T-cell (primary cell): ENCODE measurements at regions not wholly inside any gene's neighbourhood (a gene's known extent, or its start where the extent isn't known, plus 50 kb on each side); places are given as distances from the start of the nearest gene placed in this dataset.
"Not testable (repeated sequence)": the region's sequence is repeated elsewhere in the genome, so short reads cannot be mapped to it uniquely, and the experiment has no call there.

Experiments used
- ATAC-seq, 4 experiments: fragments of 200-7000 bp in 3 of 4; fragments of 150-1000 bp in 1 of 4; cut with Tn5 transposase; replicated peaks in 1 of 4; 1 replicate in 3 of 4; 2 replicates in 1 of 4; pipeline ENCODE4 v1.10.0; 2021; ENCODE audit warnings: moderate library complexity in 3 of 4, mild to moderate bottlenecking in 2 of 4, moderate number of reproducible peaks in 1 of 4
- CTCF ChIA-PET, 2 donors: fragments of 300-600 bp; sonication (Branson Sonifier 250); formaldehyde crosslinking; loops; one replicate each; lab custom pipeline; 2022; ENCODE audit warnings: antibody characterized with exemption in 2 of 2; lab: Charles Lee
- POLR2A ChIA-PET, 2 donors: fragments of 300-600 bp; sonication (Branson Sonifier 250); formaldehyde crosslinking; loops; one replicate each; lab custom pipeline; 2022; ENCODE audit warnings: antibody characterized with exemption in 2 of 2; lab: Charles Lee
- DNase-seq, 35 experiments: peaks; one replicate each; pipeline versions ENCODE4 v3.0.0 to v3.0.0-alpha.2; 2013 to 2023
- H3K27ac ChIP-seq: one replicate; pipeline ENCODE4 v1.5.1; 2013; ENCODE audit warnings: low read length
- H3K27me3 ChIP-seq, 2 experiments: replicated peaks in 1 of 2; 1 replicate in 1 of 2; 2 replicates in 1 of 2; pipeline versions ENCODE4 v1.6.1 to v1.7.0; 2013; ENCODE audit warnings: low read length in 1 of 2, mixed read lengths in 1 of 2; ENCODE audit not compliant: control insufficient read depth in 2 of 2, insufficient read depth in 2 of 2; ENCODE audit errors: extremely low read depth in 1 of 2
- H3K36me3 ChIP-seq, 2 donors: 1 replicate in 1 of 2; 2 replicates in 1 of 2; pipeline versions ENCODE4 v1.6.1 to v1.7.0; 2013; ENCODE audit warnings: low read length in 1 of 2; ENCODE audit not compliant: control insufficient read depth in 2 of 2, insufficient read depth in 1 of 2; ENCODE audit errors: extremely low read depth in 1 of 2
- H3K4me1 ChIP-seq, 2 experiments: 1 replicate in 1 of 2; 2 replicates in 1 of 2; pipeline versions ENCODE4 v1.6.1 to v1.7.0; 2013; ENCODE audit warnings: low read length in 2 of 2, mixed read lengths in 1 of 2; ENCODE audit not compliant: insufficient read depth in 2 of 2, control insufficient read depth in 1 of 2; ENCODE audit errors: extremely low read depth in 1 of 2
- H3K4me3 ChIP-seq, 2 donors: 1 replicate in 1 of 2; 2 replicates in 1 of 2; pipeline versions ENCODE4 v1.5.1 to v1.7.0; 2013; ENCODE audit warnings: mild to moderate bottlenecking in 2 of 2, low read length in 1 of 2, moderate library complexity in 1 of 2; ENCODE audit not compliant: control insufficient read depth in 1 of 2; ENCODE audit errors: extremely low read depth in 1 of 2
- H3K9me3 ChIP-seq: 2 replicates; pipeline ENCODE4 v1.7.0; 2013
- H3K27ac Mint-ChIP-seq, 2 donors: one replicate each; pipeline ENCODE4 v1.8.0; 2020 to 2021; ENCODE audit warnings: mild to moderate bottlenecking in 2 of 2, mixed read lengths in 2 of 2
- H3K27me3 Mint-ChIP-seq, 2 donors: one replicate each; pipeline ENCODE4 v1.8.0; 2021 to 2022; ENCODE audit warnings: mixed read lengths in 2 of 2
- H3K36me3 Mint-ChIP-seq: one replicate; pipeline ENCODE4 v1.8.0; 2021; ENCODE audit warnings: mixed read lengths
- H3K4me1 Mint-ChIP-seq, 3 donors: one replicate each; pipeline ENCODE4 v1.8.0; 2020 to 2022; ENCODE audit warnings: mixed read lengths in 3 of 3, mild to moderate bottlenecking in 1 of 3
- H3K4me3 Mint-ChIP-seq, 3 donors: one replicate each; pipeline ENCODE4 v1.8.0; 2020 to 2022; ENCODE audit warnings: mild to moderate bottlenecking in 3 of 3, mixed read lengths in 3 of 3, moderate library complexity in 3 of 3
- H3K9me3 Mint-ChIP-seq, 3 donors: one replicate each; pipeline ENCODE4 v1.8.0; 2020 to 2022; ENCODE audit warnings: mixed read lengths in 3 of 3
- WGBS: methylation state at CpG from one replicate; pipeline ENCODE4 v1.1.5; 2013; ENCODE audit warnings: missing lambda C conversion rate; ENCODE audit not compliant: insufficient coverage; 5-methylcytosine and 5-hydroxymethylcytosine counted together

DNA sequence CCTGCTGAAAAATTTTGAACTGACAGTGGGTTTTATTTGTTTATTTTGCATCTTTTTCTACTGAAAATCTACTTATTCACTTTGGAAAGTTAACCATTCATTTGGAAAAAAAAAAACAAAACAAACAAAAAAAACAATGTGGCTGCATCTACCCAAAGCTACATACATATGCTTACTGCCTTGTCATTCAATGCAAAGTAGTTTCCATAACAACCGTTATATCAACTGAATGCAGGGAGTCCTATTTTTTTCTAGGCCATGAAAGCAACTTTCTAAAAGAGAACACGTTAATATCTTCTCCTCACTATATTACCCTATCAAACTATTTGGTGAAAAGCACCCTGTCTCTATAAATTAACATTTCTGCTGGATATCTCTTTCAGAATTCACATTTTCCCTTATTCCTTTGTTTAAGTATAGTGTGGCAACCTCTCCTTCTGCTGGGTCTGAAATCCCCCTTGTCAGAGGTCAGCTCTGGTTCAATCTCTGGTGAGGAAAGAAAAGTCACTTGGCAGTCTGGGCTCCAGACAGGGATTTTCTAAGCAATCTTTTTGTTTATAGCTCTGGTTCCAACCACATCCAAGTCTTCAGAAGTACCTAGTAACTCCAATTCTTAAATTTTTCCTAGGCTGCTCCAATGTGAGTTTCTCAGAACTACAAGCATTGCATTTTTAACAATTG, 528.4 kb upstream of the TOM1L1 start:
- Histone ChIP-seq H3K27me3 (peaks cover 0 to 2% of the 10 kb centered on the region in 2 experiments), H3K9me3 (no peaks in the 10 kb centered on the region), H3K36me3 (no peaks in the 10 kb centered on the region), H3K4me1 (no peaks in the 10 kb centered on the region), H3K27ac (no peak overlapping the region), H3K4me3 (no peak overlapping the region)
- H3K27ac Mint-ChIP-seq, result no peak overlapping the region
- POLR2A ChIA-PET, result no interaction called here
- H3K9me3 Mint-ChIP-seq, result peaks cover 3 to 4% (median 3%) of the 10 kb centered on the region in 3 donors
- DNase-seq (no peak), ATAC-seq (no peak)
- WGBS, result 100% methylated on average over 1 of the region's 2 CpGs
- H3K4me1 Mint-ChIP-seq, result no peaks in the 10 kb centered on the region
- H3K4me3 Mint-ChIP-seq, result no peak overlapping the region
- H3K27me3 Mint-ChIP-seq, result no peaks in the 10 kb centered on the region
- CTCF ChIA-PET, result no interaction called here
- no peaks in the 10 kb centered on the region for H3K36me3 Mint-ChIP-seq

DNA sequence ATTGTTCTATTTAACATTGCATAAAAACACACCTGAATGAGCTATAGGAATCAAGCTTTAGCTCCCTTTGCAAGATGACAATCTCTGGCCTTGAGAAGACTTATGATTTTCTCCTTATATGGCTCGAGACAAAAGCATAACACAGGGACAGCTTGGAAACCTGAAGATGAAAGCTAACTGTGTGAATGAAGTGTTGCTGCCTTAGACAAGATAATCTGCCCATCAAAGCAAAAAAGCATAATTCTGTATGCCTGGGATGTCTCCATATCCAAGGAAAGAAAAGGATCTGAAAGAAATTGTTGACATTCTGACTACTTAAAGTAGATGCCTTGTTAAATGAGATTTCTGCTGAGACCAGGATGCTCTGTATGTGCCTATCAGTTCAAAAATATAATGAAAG, 526.7 kb upstream of the TOM1L1 start:
- Histone ChIP-seq H3K4me1 (no peaks in the 10 kb centered on the region), H3K27ac (no peak overlapping the region), H3K9me3 (no peaks in the 10 kb centered on the region), H3K36me3 (no peaks in the 10 kb centered on the region), H3K4me3 (no peak overlapping the region), H3K27me3 (peaks cover 0 to 2% of the 10 kb centered on the region in 2 experiments)
- Mint-ChIP-seq H3K27ac (no peak overlapping the region), H3K36me3 (no peaks in the 10 kb centered on the region), H3K9me3 (peaks cover 6 to 8% (median 7%) of the 10 kb centered on the region in 3 donors), H3K4me1 (no peaks in the 10 kb centered on the region), H3K27me3 (no peaks in the 10 kb centered on the region), H3K4me3 (no peak overlapping the region)
- WGBS, result no CpG with 5 or more reads among the region's 1 CpG
- no peak for ATAC-seq
- ChIA-PET POLR2A (no interaction called here), CTCF (no interaction called here)
- DNase-seq, result no peak

- H3K4me3 Mint-ChIP-seq, POLR2A ChIA-PET, H3K27ac ChIP-seq, CTCF ChIA-PET, ATAC-seq, H3K27me3 Mint-ChIP-seq, H3K36me3 ChIP-seq, H3K9me3 ChIP-seq, DNase-seq, H3K4me3 ChIP-seq, H3K9me3 Mint-ChIP-seq, H3K36me3 Mint-ChIP-seq, H3K4me1 Mint-ChIP-seq, H3K27ac Mint-ChIP-seq, H3K27me3 ChIP-seq, H3K4me1 ChIP-seq: not testable (repeated sequence)
- WGBS, result 100% methylated on average over 2 of the region's 6 CpGs
These were observed 524.2 kb upstream of the TOM1L1 start for GRCh38 chr17:54376409-54376808.

- CTCF ChIA-PET, result no interaction called here
These were observed 519.2 kb upstream of the TOM1L1 start for GRCh38 chr17:54381482-54381881.

DNA sequence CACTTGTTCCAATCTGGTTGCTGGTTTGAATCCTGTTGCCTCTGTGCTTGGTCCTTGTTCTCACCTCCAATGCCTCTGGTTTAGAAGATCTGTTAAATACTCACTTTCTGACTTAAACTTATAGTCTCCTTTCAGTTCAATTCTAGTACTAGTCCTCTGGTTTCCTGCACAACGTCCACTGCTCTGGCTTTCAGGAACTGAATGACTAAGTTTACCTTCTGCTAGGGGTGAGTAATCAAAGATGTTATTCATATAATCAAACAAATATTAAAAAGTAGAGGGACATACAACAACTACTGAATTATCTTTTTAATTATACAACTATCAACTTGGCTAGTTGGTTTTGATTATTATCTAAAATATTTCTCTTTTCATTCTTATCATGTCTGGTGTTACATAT, 496.4 kb upstream of the TOM1L1 start:
- POLR2A ChIA-PET, result no interaction called here
- no peaks in the 10 kb centered on the region for H3K27me3 ChIP-seq
- no CpG with 5 or more reads among the region's 1 CpG for WGBS
- no peak overlapping the region for H3K4me3 Mint-ChIP-seq
- no peaks in the 10 kb centered on the region for H3K4me1 Mint-ChIP-seq
- ATAC-seq (no peak), DNase-seq (no peak)
- peaks cover 3% of the 10 kb centered on the region for H3K9me3 ChIP-seq
- H3K36me3 ChIP-seq, result no peaks in the 10 kb centered on the region
- peaks cover 0 to 12% (median 4%) of the 10 kb centered on the region in 3 donors for H3K9me3 Mint-ChIP-seq
- CTCF ChIA-PET, result no interaction called here
- H3K4me3 ChIP-seq, result no peak overlapping the region
- H3K36me3 Mint-ChIP-seq, result no peaks in the 10 kb centered on the region
- H3K27me3 Mint-ChIP-seq, result no peaks in the 10 kb centered on the region
- no peaks in the 10 kb centered on the region for H3K4me1 ChIP-seq
- H3K27ac Mint-ChIP-seq, result no peak overlapping the region
- H3K27ac ChIP-seq, result no peak overlapping the region

More at GRCh38 chr17:54381482-54381881, 519.2 kb upstream of the TOM1L1 start:
- no peak overlapping the region for H3K4me3 ChIP-seq
- POLR2A ChIA-PET, result no interaction called here
- no CpG with 5 or more reads among the region's 3 CpGs for WGBS
- H3K9me3 ChIP-seq, result no peaks in the 10 kb centered on the region
- Mint-ChIP-seq H3K9me3 (peaks cover 11 to 13% (median 12%) of the 10 kb centered on the region in 3 donors), H3K36me3 (no peaks in the 10 kb centered on the region), H3K27ac (no peak overlapping the region), H3K4me3 (no peak overlapping the region), H3K4me1 (no peaks in the 10 kb centered on the region), H3K27me3 (no peaks in the 10 kb centered on the region)
- ATAC-seq (no peak), DNase-seq (no peak)
- H3K27me3 ChIP-seq, result no peaks in the 10 kb centered on the region
- no peaks in the 10 kb centered on the region for H3K4me1 ChIP-seq
- no peaks in the 10 kb centered on the region for H3K36me3 ChIP-seq
- H3K27ac ChIP-seq, result no peak overlapping the region

- ChIA-PET POLR2A (no interaction called here), CTCF (no interaction called here)
- no CpG with 5 or more reads among the region's 2 CpGs for WGBS
- H3K4me3 ChIP-seq, result no peak overlapping the region
- peaks cover 3% of the 10 kb centered on the region for H3K9me3 ChIP-seq
- ATAC-seq (no peak), DNase-seq (no peak)
- no peaks in the 10 kb centered on the region for H3K36me3 ChIP-seq
- Mint-ChIP-seq H3K27ac (no peak overlapping the region), H3K4me1 (no peaks in the 10 kb centered on the region), H3K27me3 (no peaks in the 10 kb centered on the region), H3K9me3 (peaks cover 0 to 13% (median 0%) of the 10 kb centered on the region in 3 donors), H3K4me3 (no peak overlapping the region), H3K36me3 (no peaks in the 10 kb centered on the region)
- H3K27ac ChIP-seq, result no peak overlapping the region
- H3K27me3 ChIP-seq, result no peaks in the 10 kb centered on the region
- no peaks in the 10 kb centered on the region for H3K4me1 ChIP-seq
These were observed 494.8 kb upstream of the TOM1L1 start for GRCh38 chr17:54405826-54406225.
